K562 (cell line): ENCODE measurements at regions not wholly inside any gene's neighbourhood (a gene's known extent, or its start where the extent isn't known, plus 50 kb on each side); places are given as distances from the start of the nearest gene placed in this dataset.

ENCODE experiments used
- ATAC-seq: fragments of 200-7000 bp; cut with Tn5 transposase; 3 replicates; pipeline ENCODE4 v1.9.1; 2020; ENCODE audit warnings: moderate library complexity
- BruUV-seq: library from RNA; stranded (reverse); fragments of 400-500 nt; replicated peaks from 2 replicates; lab custom pipeline; 2021; lab: Mats Ljungman, UMichigan
- CTCF ChIA-PET: fragments of 300-600 bp; formaldehyde crosslinking; extraction: SDS; loops from one replicate; lab custom pipeline; 2021; ENCODE audit warnings: low intra/inter-chr PET ratio; lab: Yijun Ruan, JAX
- POLR2A ChIA-PET: fragments of 300-600, 350-650 bp; sonication (Branson Sonifier 250); formaldehyde crosslinking; extraction: SDS; loops from one replicate; lab custom pipeline; 2021; ENCODE audit warnings: antibody characterized with exemption, inconsistent platforms; lab: Yijun Ruan, JAX
- DNase-seq, 4 experiments: peaks; one replicate each; pipeline versions ENCODE4 v3.0.0 to v3.0.0-alpha.2; 2011 to 2018; ENCODE audit warnings: low spot score in 3 of 4, mixed read lengths in 3 of 4; ENCODE audit errors: extremely low read depth in 1 of 4
- FAIRE-seq: peaks from 2 replicates; lab custom pipeline; 2011; peaks lifted over from hg19 to GRCh38; lab: Jason Lieb, UNC
- H2AFZ ChIP-seq: 2 replicates; pipeline ENCODE4 v1.6.0; 2011; ENCODE audit warnings: low read depth, low read length, control low read depth, inconsistent platforms
- H3K27ac ChIP-seq: fragments of 200-600 bp; 3 replicates; pipeline ENCODE4 v1.8.0; 2011; ENCODE audit warnings: low read depth, mild to moderate bottlenecking, control low read depth, inconsistent platforms, low read length, moderate library complexity, mixed read lengths; ENCODE audit errors: extremely low read depth
- H3K27me3 ChIP-seq, 2 experiments: fragments of 300-600 bp in 1 of 2; 2 replicates in 1 of 2; 3 replicates in 1 of 2; pipeline versions ENCODE4 v1.6.0 to v1.8.0; 2011; ENCODE audit warnings: inconsistent platforms in 2 of 2, low read length in 2 of 2, mild to moderate bottlenecking in 1 of 2, mixed read lengths in 1 of 2, moderate library complexity in 1 of 2; ENCODE audit not compliant: control insufficient read depth in 2 of 2, insufficient read depth in 2 of 2
- H3K36me3 ChIP-seq: fragments of 300-600 bp; 3 replicates; pipeline ENCODE4 v1.8.0; 2011; ENCODE audit warnings: mild to moderate bottlenecking, low read length, inconsistent platforms; ENCODE audit not compliant: control insufficient read depth, insufficient read depth
- H3K4me1 ChIP-seq, 2 experiments: fragments of 200-600 bp in 1 of 2; replicated peaks in 1 of 2; 2 replicates in 1 of 2; 3 replicates in 1 of 2; pipeline versions ENCODE4 v1.5.1 to v1.8.0; 2011; ENCODE audit warnings: inconsistent platforms in 2 of 2, low read length in 2 of 2, mild to moderate bottlenecking in 1 of 2, mixed read lengths in 1 of 2, moderate library complexity in 1 of 2; ENCODE audit not compliant: control insufficient read depth in 2 of 2, insufficient read depth in 2 of 2
- H3K4me2 ChIP-seq: 2 replicates; pipeline ENCODE4 v1.6.1; 2011; ENCODE audit warnings: low read length, control low read depth, inconsistent platforms, mixed read lengths; ENCODE audit not compliant: insufficient read depth
- H3K4me3 ChIP-seq: fragments of 200-600 bp; sonication (generic), shearing (Covaris generic); 2 replicates; pipeline ENCODE4 v1.5.1; 2016; ENCODE audit warnings: control low read depth, inconsistent platforms
- H3K79me2 ChIP-seq: fragments of 200-600 bp; 3 replicates; pipeline ENCODE4 v1.8.0; 2011; ENCODE audit warnings: low read length, inconsistent platforms; ENCODE audit not compliant: control insufficient read depth, insufficient read depth
- H3K9ac ChIP-seq, 2 experiments: 2 replicates each; pipeline versions ENCODE4 v1.6.0 to v1.6.1; 2011; ENCODE audit warnings: low read depth in 2 of 2, low read length in 2 of 2, control low read depth in 1 of 2, inconsistent platforms in 1 of 2, mild to moderate bottlenecking in 1 of 2, mixed read lengths in 1 of 2; ENCODE audit not compliant: insufficient read depth in 1 of 2
- H3K9me1 ChIP-seq: one replicate; pipeline ENCODE4 v1.6.0; 2011; ENCODE audit warnings: inconsistent platforms, mild to moderate bottlenecking, low read length, moderate library complexity; ENCODE audit not compliant: control insufficient read depth, insufficient read depth
- H3K9me3 ChIP-seq: replicated peaks from 2 replicates; pipeline ENCODE4 v1.5.1; 2011; ENCODE audit warnings: low read depth, low read length, inconsistent platforms; ENCODE audit not compliant: control insufficient read depth, insufficient read depth
- H4K20me1 ChIP-seq: replicated peaks from 2 replicates; pipeline ENCODE4 v1.6.1; 2011; ENCODE audit warnings: low read length, inconsistent platforms, mixed read lengths; ENCODE audit not compliant: control insufficient read depth, insufficient read depth
- FOXA1 ChIP-seq: fragments of 450-650 bp; IDR thresholded peaks from 2 replicates; pipeline ENCODE4 v1.6.1; 2016; ENCODE audit warnings: mild to moderate bottlenecking, borderline replicate concordance
- HNRNPH1 ChIP-seq: fragments of 200-400 bp; formaldehyde crosslinking; optimal IDR thresholded peaks from 2 replicates; pipeline ENCODE3; 2017; ENCODE audit warnings: low read depth, mild to moderate bottlenecking, low read length, moderate library complexity
- JUND ChIP-seq, 2 experiments: IDR thresholded peaks; 2 replicates in 1 of 2; 3 replicates in 1 of 2; pipeline ENCODE4 v1.6.1; 2011; ENCODE audit warnings: borderline replicate concordance in 2 of 2, low read depth in 2 of 2, low read length in 2 of 2, improper control_type of control experiment in 1 of 2, missing biosample characterization in 1 of 2, missing genetic modification characterization in 1 of 2, missing genetic modification reagents in 1 of 2
- LARP7 ChIP-seq: fragments of 450-650 bp; IDR thresholded peaks from 2 replicates; pipeline ENCODE4 v1.6.1; 2016
- MEIS2 ChIP-seq: fragments of 450-650 bp; IDR thresholded peaks from 2 replicates; pipeline ENCODE4 v1.6.1; 2014; ENCODE audit warnings: mild to moderate bottlenecking; ENCODE audit not compliant: partially characterized antibody
- PCBP2 ChIP-seq: fragments of 200-400 bp; formaldehyde crosslinking; IDR thresholded peaks from 2 replicates; pipeline ENCODE4 v1.6.1; 2018; ENCODE audit warnings: low read length, low read depth, mild to moderate bottlenecking, moderate library complexity; ENCODE audit not compliant: poor library complexity, severe bottlenecking
- RFX1 ChIP-seq: fragments of 450-650 bp; IDR thresholded peaks from 2 replicates; pipeline ENCODE4 v1.6.1; 2016; ENCODE audit warnings: mild to moderate bottlenecking, moderate library complexity
- TEAD4 ChIP-seq, 2 experiments: sonication (generic) in 1 of 2; formaldehyde crosslinking in 1 of 2; IDR thresholded peaks; 2 replicates each; pipeline versions ENCODE4 v1.6.1 to v1.8.0; 2012 to 2022; ENCODE audit warnings: borderline replicate concordance in 1 of 2, inconsistent platforms in 1 of 2, low read length in 1 of 2, mild to moderate bottlenecking in 1 of 2, missing genetic modification reagents in 1 of 2
- THAP12 ChIP-seq: fragments of 250-450 bp; sonication (Bioruptor Pico); IDR thresholded peaks from 2 replicates; pipeline ENCODE4 v1.9.0; 2021; ENCODE audit warnings: mild to moderate bottlenecking, inconsistent platforms
- U2AF1 ChIP-seq: fragments of 200-400 bp; formaldehyde crosslinking; optimal IDR thresholded peaks from 2 replicates; pipeline ENCODE3; 2017; ENCODE audit warnings: mild to moderate bottlenecking, low read depth, low read length, moderate library complexity
- ZNF184 ChIP-seq: sonication (generic); formaldehyde crosslinking; IDR thresholded peaks from 2 replicates; pipeline ENCODE4 v1.5.0; 2020; ENCODE audit warnings: missing genetic modification reagents
- ZNF212 ChIP-seq: fragments of 450-650 bp; formaldehyde crosslinking; IDR thresholded peaks from 2 replicates; pipeline ENCODE4 v1.4.0; 2020; ENCODE audit warnings: mild to moderate bottlenecking
- WGBS: fragments of 100-300 bp; shearing (Covaris generic); methylation state at CpG from one replicate; pipeline ENCODE4 v1.1.6; 2016; ENCODE audit warnings: low coverage, mixed read lengths; ENCODE audit not compliant: insufficient coverage; ENCODE audit errors: missing lambda C conversion rate; 5-methylcytosine and 5-hydroxymethylcytosine counted together
- in situ Hi-C: fragments of 300-500 bp; cut with MboI; formaldehyde crosslinking; loops from 4 replicates; pipeline ENCODE4 v1.15.0; 2018; ENCODE audit warnings: inconsistent platforms, mixed read lengths
- intact Hi-C: fragments of 100-400 bp; cut with micrococcal nuclease; formaldehyde crosslinking; loops from 2 replicates; pipeline ENCODE4 v1.14.2; 2022

GRCh38 chr2:120826260-120826648, 90.6 kb downstream of the GLI2 start:
- peaks cover 27 to 73% of the 10 kb centered on the region in 2 experiments for H3K27me3 ChIP-seq
- no peak for TF ChIP-seq RFX1
- no peak for TF ChIP-seq FOXA1
- no peak for TF ChIP-seq ZNF184
- TF ChIP-seq HNRNPH1, result no peak
- TF ChIP-seq ZNF212 (CRISPR knock-in tag), result no peak
- no peak for TF ChIP-seq THAP12 (CRISPR knock-in tag)
- no peak for TF ChIP-seq JUND (IDR thresholded peaks at IDR 0.05; ENCODE audit: borderline replicate concordance, low read depth, low read length)
- no peak for TF ChIP-seq JUND (tag; IDR thresholded peaks at IDR 0.05; ENCODE audit: borderline replicate concordance, low read depth, low read length)
- TF ChIP-seq LARP7, result no peak
- TF ChIP-seq PCBP2, result no peak
- TF ChIP-seq U2AF1, result no peak
- TF ChIP-seq TEAD4 (IDR thresholded peaks at IDR 0.05; ENCODE audit: low read length), result no peak
- TF ChIP-seq TEAD4 (CRISPR knock-in tag; IDR thresholded peaks at IDR 0.05; ENCODE audit: borderline replicate concordance), result no peak
- no peak for TF ChIP-seq MEIS2
- intact Hi-C loops (no loop called here), in situ Hi-C loops (no loop called here)
- H3K4me2 ChIP-seq, result no peak overlapping the region
- no peaks in the 10 kb centered on the region for H3K4me1 ChIP-seq
- H3K9me3 ChIP-seq, result no peaks in the 10 kb centered on the region
- no peaks in the 10 kb centered on the region for H3K79me2 ChIP-seq
- peaks cover 3% of the 10 kb centered on the region; the same call in 1 of the 2 replicates for H4K20me1 ChIP-seq
- FAIRE-seq (no peak), ATAC-seq (no peak), DNase-seq (no peak)
- no peak overlapping the region for H3K4me3 ChIP-seq
- no TSS peak for BruUV-seq
- ChIA-PET CTCF (no interaction called here), POLR2A (interaction anchor here (0.6 kb wide), 1 partner anchor 86 kb away, joined by 3 read pairs; no protein-coding TSS in a partner anchor)
- no peaks in the 10 kb centered on the region for H3K36me3 ChIP-seq
- H2AFZ ChIP-seq, result no peak overlapping the region
- WGBS, result 0% methylated on average over 9 of the region's 10 CpGs
- no peak overlapping the region for H3K27ac ChIP-seq
- no peak overlapping the region for H3K9ac ChIP-seq
- H3K9me1 ChIP-seq, result no peaks in the 10 kb centered on the region
